CD4-positive, alpha-beta T cell treated with Interleukin-2 at 100 ng/mL for 4 hours (primary cell): ENCODE measurements at regions not wholly inside any gene's neighbourhood (a gene's known extent, or its start where the extent isn't known, plus 50 kb on each side); places are given as distances from the start of the nearest gene placed in this dataset.

ENCODE experiments used
- DNase-seq: peaks from one replicate; pipeline ENCODE4 v3.0.0-alpha.2; 2020; ENCODE audit warnings: low spot score

- DNase-seq, result no peak
These were observed 61.2 kb upstream of the RAI2 start for GRCh38 chrX:17922303-17922702.

DNA sequence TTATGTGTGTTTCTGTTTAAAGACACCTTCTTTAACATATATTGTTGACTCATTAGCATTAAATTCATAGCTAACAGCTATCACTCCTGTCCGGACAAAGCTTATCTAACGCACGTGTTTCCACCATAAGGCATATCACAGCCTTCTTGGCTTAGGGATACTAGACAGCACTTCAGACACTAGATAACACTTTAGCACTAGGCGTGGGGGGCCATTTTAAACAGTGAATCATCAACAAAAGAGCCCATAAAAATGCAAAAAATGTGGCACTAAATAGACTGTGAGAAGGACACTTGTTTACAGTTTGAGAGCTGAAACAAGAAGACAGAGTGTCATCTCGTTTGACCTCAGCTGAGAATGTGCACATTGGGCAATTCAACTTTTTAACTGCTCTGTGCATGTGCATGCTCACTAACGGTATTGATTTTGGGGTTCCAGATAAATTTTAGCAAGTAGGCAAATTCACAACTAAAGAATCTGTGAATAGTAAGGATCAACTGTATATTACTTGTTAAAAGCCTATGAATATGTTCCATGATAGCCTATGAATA, 58.9 kb upstream of the RAI2 start:
- DNase-seq, result no peak

- DNase-seq, result no peak
These were observed 57.0 kb upstream of the RAI2 start for GRCh38 chrX:17917945-17918577.

DNA sequence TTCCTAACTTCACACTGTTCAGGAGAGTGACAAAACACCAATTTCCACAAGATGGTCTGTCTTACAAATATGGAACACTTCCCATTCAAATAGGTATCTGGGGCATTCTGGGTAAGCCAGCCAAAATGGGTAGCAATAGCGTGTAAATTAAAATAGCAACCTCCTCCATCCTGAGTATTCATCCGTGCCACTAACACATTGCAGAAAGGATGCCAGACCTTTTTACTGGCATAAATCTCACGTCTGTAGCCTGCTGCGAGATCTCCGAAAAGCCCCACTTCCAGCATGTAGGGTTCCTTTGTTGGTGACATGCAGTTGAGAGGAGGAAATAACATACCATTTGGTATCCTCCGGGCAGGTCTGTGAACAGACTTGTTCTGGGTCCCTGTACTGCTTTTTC, 52.7 kb upstream of the RAI2 start:
- DNase-seq, result no peak
